NCI-H2107 (cell line): ENCODE measurements at regions not wholly inside any gene's neighbourhood (a gene's known extent, or its start where the extent isn't known, plus 50 kb on each side); places are given as distances from the start of the nearest gene placed in this dataset.

Experiments
- DNase-seq: peaks from one replicate; lab custom pipeline; 2025; lab: John Stamatoyannopoulos, UW

- DNase-seq, result no peak
Measured at GRCh38 chrX:151476604-151477303, 79.7 kb downstream of the VMA21 start.

- DNase-seq, result no peak
Measured at GRCh38 chrX:151478058-151478457, 81.1 kb downstream of the VMA21 start.

DNA sequence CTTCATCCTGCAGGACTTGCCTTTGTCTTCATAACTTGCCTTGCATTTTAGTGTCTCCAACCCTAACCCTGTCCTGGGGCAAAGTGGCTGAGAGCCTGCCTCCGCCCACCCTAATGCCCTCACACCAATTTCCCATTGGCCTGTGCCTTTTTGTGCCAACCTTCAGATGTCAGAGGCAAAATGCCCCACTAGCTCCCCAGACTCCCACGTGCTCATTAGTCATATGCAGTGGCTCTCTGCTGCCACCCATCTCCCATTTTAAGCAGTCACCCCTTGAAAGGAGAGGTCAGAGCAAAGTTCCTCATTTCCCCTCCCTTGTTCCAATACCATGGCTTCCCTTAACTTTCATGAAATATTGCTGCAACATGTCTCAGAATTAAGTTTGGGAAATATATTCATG, 74.8 kb upstream of the PASD1 start:
- peak; percentile 2 for DNase-seq

GRCh38 chrX:151505796-151506195, 57.7 kb upstream of the PASD1 start:
- no peak for DNase-seq

DNA sequence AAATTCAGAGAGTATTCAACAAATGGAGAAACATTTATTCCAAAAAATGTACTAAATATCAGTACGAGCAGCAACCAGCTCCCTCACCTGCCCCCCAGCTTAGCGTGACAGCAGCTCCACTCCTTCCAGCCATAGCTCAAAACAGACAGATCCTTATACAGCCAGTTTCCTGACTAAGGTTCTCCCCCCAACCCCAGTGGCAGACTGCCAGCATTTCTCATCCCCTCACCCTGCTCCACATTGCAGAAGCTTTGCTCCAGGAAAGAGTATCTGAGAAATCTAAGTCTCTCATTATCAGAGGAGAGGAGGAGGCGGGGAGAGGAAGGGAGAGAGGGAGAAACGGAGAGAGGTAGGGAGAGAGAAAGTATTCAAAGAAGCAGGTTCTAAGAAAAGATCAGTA, 53.3 kb upstream of the PASD1 start:
- no peak for DNase-seq

GRCh38 chrX:151513472-151513871, 50.0 kb upstream of the PASD1 start:
- no peak for DNase-seq
